Kidney (tissue), 13 donors: ENCODE measurements at regions not wholly inside any gene's neighbourhood (a gene's known extent, or its start where the extent isn't known, plus 50 kb on each side); places are given as distances from the start of the nearest gene placed in this dataset.

ENCODE experiments used
- DNase-seq, 5 donors: peaks; one replicate each; pipeline ENCODE4 v3.0.0-alpha.2; 2013 to 2020
- FAIRE-seq: peaks from 2 replicates; lab custom pipeline; 2012; peaks lifted over from hg19 to GRCh38; lab: Jason Lieb, UNC
- H3K27ac ChIP-seq, 2 donors: one replicate each; pipeline ENCODE4 v1.7.0; 2013; ENCODE audit warnings: low read depth in 2 of 2, low read length in 2 of 2, inconsistent platforms in 1 of 2
- H3K27me3 ChIP-seq: one replicate; pipeline ENCODE4 v1.7.1; 2013; ENCODE audit warnings: low read length, inconsistent platforms; ENCODE audit not compliant: control insufficient read depth, insufficient read depth
- H3K36me3 ChIP-seq, 3 donors: one replicate each; pipeline versions ENCODE4 v1.7.0 to v1.7.1; 2013; ENCODE audit warnings: low read length in 3 of 3, control low read depth in 1 of 3, inconsistent platforms in 1 of 3; ENCODE audit not compliant: insufficient read depth in 3 of 3, control insufficient read depth in 2 of 3
- H3K4me1 ChIP-seq, 3 donors: one replicate each; pipeline versions ENCODE4 v1.7.0 to v1.7.1; 2013; ENCODE audit warnings: low read length in 3 of 3, inconsistent platforms in 1 of 3, low read depth in 1 of 3; ENCODE audit not compliant: control insufficient read depth in 2 of 3, insufficient read depth in 2 of 3
- H3K4me3 ChIP-seq, 3 donors: one replicate each; pipeline versions ENCODE4 v1.7.0 to v1.8.1; 2013; ENCODE audit warnings: low read length in 3 of 3, control low read depth in 1 of 3, inconsistent platforms in 1 of 3
- H3K9ac ChIP-seq, 3 donors: one replicate each; pipeline versions ENCODE4 v1.7.0 to v1.7.1; 2013; ENCODE audit warnings: low read length in 3 of 3, control low read depth in 1 of 3, inconsistent platforms in 1 of 3
- H3K9me3 ChIP-seq, 3 donors: one replicate each; pipeline versions ENCODE4 v1.7.0 to v1.7.1; 2013; ENCODE audit warnings: low read length in 3 of 3, control low read depth in 1 of 3, inconsistent platforms in 1 of 3; ENCODE audit not compliant: control insufficient read depth in 2 of 3, insufficient read depth in 1 of 3
- CTCF ChIP-seq: IDR thresholded peaks from 3 replicates; pipeline ENCODE4 v1.5.1; 2012; ENCODE audit warnings: mild to moderate bottlenecking, moderate library complexity, borderline replicate concordance; ENCODE audit not compliant: insufficient read depth; ENCODE audit errors: extremely low read depth
- intact Hi-C: fragments of 100-400 bp; cut with DNase I; formaldehyde crosslinking; loops from one replicate; pipeline ENCODE4 v1.11.1; 2022
- donor health status: control.
- donor health status: control.
- donor health status: control.
- donor health status: control.
- donor health status: control.
- donor health status: DM: yes; HTN: yes; CAD: no.
- donor health status: Normal renal cell carcinoma (clear cell type).

GRCh38 chr17:72274614-72275013, 153.8 kb downstream of the SOX9 start:
- no peak overlapping the region for H3K4me3 ChIP-seq
- no peaks in the 10 kb centered on the region for H3K4me1 ChIP-seq
- no peak for FAIRE-seq
- no peaks in the 10 kb centered on the region for H3K36me3 ChIP-seq
- H3K27ac ChIP-seq: no peak overlapping the region
- intact Hi-C loops: no loop called here
- H3K27me3 ChIP-seq: no peaks in the 10 kb centered on the region
- DNase-seq: no peak
- no peak for TF ChIP-seq CTCF
- H3K9ac ChIP-seq: no peak overlapping the region
- no peaks in the 10 kb centered on the region for H3K9me3 ChIP-seq

GRCh38 chr17:72280881-72281280, 160.1 kb downstream of the SOX9 start:
- H3K36me3 ChIP-seq: no peaks in the 10 kb centered on the region
- no peak for FAIRE-seq
- no peaks in the 10 kb centered on the region for H3K4me1 ChIP-seq

GRCh38 chr17:72282439-72283029, 161.7 kb downstream of the SOX9 start:
- intact Hi-C loops: no loop called here
- TF ChIP-seq CTCF: no peak
- Histone ChIP-seq H3K4me3 (no peak overlapping the region), H3K27ac (no peak overlapping the region), H3K4me1 (no peaks in the 10 kb centered on the region), H3K9ac (no peak overlapping the region), H3K27me3 (no peaks in the 10 kb centered on the region), H3K36me3 (no peaks in the 10 kb centered on the region), H3K9me3 (no peaks in the 10 kb centered on the region)
- FAIRE-seq (no peak), DNase-seq (no peak)

More at GRCh38 chr17:72280881-72281280, 160.1 kb downstream of the SOX9 start:
- Histone ChIP-seq H3K9me3 (no peaks in the 10 kb centered on the region), H3K9ac (no peak overlapping the region), H3K27ac (no peak overlapping the region), H3K4me3 (no peak overlapping the region), H3K27me3 (no peaks in the 10 kb centered on the region)
- no peak for TF ChIP-seq CTCF
- no peak for DNase-seq
- intact Hi-C loops: no loop called here

- H3K4me1 ChIP-seq: no peaks in the 10 kb centered on the region
- no peaks in the 10 kb centered on the region for H3K9me3 ChIP-seq
- H3K4me3 ChIP-seq: no peak overlapping the region
- no peak for FAIRE-seq
- no peaks in the 10 kb centered on the region for H3K36me3 ChIP-seq
- intact Hi-C loops: no loop called here
- H3K27ac ChIP-seq: no peak overlapping the region
- TF ChIP-seq CTCF: no peak
- H3K9ac ChIP-seq: no peak overlapping the region
- DNase-seq: no peak
- no peaks in the 10 kb centered on the region for H3K27me3 ChIP-seq
Measured at GRCh38 chr17:72284806-72285205, 164.0 kb downstream of the SOX9 start.
